ENCODE measurements at regions not wholly inside any gene's neighbourhood (a gene's known extent, or its start where the extent isn't known, plus 50 kb on each side); places are given as distances from the start of the nearest gene placed in this dataset.
A peak's percentile ranks its signal among the peaks of the same experiment; 100 is the strongest.

DNA sequence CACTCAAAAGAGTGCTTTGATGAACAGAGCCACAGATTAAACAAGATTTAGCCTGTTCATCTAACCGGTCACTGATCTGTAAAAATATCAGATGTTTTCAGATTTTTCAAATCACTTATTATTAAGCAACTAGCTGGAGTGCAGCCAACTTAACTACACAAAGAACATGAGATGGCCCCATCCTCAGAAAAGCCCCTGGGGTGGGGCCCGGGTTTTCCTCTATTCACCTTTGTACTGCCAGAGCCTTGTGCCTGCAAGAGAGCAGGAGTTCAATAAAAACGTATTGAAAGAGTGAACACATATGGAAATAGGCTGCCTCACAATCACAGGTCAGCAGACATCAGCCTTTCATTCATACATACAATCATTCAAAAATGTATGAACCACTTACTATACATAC is 516.1 kb downstream of the OMA1 start:
- Histone ChIP-seq H3K4me3 (ENCODE audit: low read depth in 1 of 3, low read length in 3 of 3) (no peak overlapping the region), H3K36me3 (ENCODE audit: control insufficient read depth in 4 of 4, insufficient read depth in 3 of 4, low read depth in 1 of 4, low read length in 3 of 4) (no peaks in the 10 kb centered on the region), H3K9ac (ENCODE audit: low read depth in 1 of 2, low read length in 2 of 2) (no peak overlapping the region), H3K27ac (ENCODE audit: low read depth in 1 of 2, low read length in 2 of 2) (no peak overlapping the region), H3K27me3 (ENCODE audit: control insufficient read depth in 4 of 4, insufficient read depth in 4 of 4, low read length in 3 of 4) (no peaks in the 10 kb centered on the region), H3K4me1 (ENCODE audit: control insufficient read depth in 4 of 4, insufficient read depth in 4 of 4, low read length in 3 of 4) (peaks cover 0 to 25% (median 21%) of the 10 kb centered on the region in 4 donors), H3K9me3 (ENCODE audit: control insufficient read depth in 4 of 4, low read length in 3 of 4) (no peaks in the 10 kb centered on the region)
- no peak for DNase-seq (ENCODE audit: low spot score)
- WGBS: 25% methylated on average over 3 of the region's 3 CpGs
- TF ChIP-seq FOXA1 (IDR thresholded peaks at IDR 0.05) (no peak), FOXA2 (IDR thresholded peaks at IDR 0.05) (no peak), HNF4A (conservative IDR thresholded peaks at IDR 0.05) (peak; percentile 36 to 44), YY1 (IDR thresholded peaks at IDR 0.05) (no peak), RXRA (IDR thresholded peaks at IDR 0.05) (peak in 1 of 2 donors; percentile 6)

DNA sequence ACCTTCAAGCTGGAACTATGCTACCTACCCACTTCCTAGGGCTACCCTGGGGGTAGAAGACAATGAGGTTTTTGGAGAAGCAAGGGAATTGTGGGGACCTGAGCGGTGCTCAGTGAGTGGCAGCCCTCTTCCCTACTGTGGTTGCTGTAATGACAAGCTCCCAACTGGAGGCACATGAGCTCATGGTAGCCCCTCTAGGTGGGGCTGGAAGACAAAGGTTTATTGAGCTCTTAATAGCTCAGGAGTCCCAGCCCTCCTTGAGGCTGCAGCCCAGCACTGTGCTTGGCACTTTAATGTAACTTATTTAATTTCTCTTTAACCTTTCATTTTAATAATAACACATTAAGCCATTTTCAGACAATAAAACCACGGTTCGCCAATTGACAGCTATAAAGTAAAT is 528.9 kb downstream of the OMA1 start:
- TF ChIP-seq, protein P1, sequence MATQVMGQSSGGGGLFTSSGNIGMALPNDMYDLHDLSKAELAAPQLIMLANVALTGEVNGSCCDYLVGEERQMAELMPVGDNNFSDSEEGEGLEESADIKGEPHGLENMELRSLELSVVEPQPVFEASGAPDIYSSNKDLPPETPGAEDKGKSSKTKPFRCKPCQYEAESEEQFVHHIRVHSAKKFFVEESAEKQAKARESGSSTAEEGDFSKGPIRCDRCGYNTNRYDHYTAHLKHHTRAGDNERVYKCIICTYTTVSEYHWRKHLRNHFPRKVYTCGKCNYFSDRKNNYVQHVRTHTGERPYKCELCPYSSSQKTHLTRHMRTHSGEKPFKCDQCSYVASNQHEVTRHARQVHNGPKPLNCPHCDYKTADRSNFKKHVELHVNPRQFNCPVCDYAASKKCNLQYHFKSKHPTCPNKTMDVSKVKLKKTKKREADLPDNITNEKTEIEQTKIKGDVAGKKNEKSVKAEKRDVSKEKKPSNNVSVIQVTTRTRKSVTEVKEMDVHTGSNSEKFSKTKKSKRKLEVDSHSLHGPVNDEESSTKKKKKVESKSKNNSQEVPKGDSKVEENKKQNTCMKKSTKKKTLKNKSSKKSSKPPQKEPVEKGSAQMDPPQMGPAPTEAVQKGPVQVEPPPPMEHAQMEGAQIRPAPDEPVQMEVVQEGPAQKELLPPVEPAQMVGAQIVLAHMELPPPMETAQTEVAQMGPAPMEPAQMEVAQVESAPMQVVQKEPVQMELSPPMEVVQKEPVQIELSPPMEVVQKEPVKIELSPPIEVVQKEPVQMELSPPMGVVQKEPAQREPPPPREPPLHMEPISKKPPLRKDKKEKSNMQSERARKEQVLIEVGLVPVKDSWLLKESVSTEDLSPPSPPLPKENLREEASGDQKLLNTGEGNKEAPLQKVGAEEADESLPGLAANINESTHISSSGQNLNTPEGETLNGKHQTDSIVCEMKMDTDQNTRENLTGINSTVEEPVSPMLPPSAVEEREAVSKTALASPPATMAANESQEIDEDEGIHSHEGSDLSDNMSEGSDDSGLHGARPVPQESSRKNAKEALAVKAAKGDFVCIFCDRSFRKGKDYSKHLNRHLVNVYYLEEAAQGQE (IDR thresholded peaks at IDR 0.05): no peak
- TF ChIP-seq HNF4G (IDR thresholded peaks at IDR 0.05) (no peak), TAF1 (conservative IDR thresholded peaks at IDR 0.05) (no peak), EGR1 (IDR thresholded peaks at IDR 0.05; ENCODE audit: low read depth in 2 of 2) (no peak), GABPA (IDR thresholded peaks at IDR 0.05 in 1 of 2, conservative IDR thresholded peaks at IDR 0.05 in 1 of 2) (no peak), RXRA (IDR thresholded peaks at IDR 0.05) (no peak), FOXA1 (IDR thresholded peaks at IDR 0.05) (no peak), YY1 (IDR thresholded peaks at IDR 0.05) (no peak), NR2F2 (IDR thresholded peaks at IDR 0.05) (no peak), SP1 (IDR thresholded peaks at IDR 0.05) (no peak), RAD21 (IDR thresholded peaks at IDR 0.05) (no peak), HNF4A (conservative IDR thresholded peaks at IDR 0.05) (no peak), JUND (IDR thresholded peaks at IDR 0.05) (no peak)
- TF ChIP-seq, protein P2, sequence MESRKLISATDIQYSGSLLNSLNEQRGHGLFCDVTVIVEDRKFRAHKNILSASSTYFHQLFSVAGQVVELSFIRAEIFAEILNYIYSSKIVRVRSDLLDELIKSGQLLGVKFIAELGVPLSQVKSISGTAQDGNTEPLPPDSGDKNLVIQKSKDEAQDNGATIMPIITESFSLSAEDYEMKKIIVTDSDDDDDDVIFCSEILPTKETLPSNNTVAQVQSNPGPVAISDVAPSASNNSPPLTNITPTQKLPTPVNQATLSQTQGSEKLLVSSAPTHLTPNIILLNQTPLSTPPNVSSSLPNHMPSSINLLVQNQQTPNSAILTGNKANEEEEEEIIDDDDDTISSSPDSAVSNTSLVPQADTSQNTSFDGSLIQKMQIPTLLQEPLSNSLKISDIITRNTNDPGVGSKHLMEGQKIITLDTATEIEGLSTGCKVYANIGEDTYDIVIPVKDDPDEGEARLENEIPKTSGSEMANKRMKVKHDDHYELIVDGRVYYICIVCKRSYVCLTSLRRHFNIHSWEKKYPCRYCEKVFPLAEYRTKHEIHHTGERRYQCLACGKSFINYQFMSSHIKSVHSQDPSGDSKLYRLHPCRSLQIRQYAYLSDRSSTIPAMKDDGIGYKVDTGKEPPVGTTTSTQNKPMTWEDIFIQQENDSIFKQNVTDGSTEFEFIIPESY (IDR thresholded peaks at IDR 0.05): no peak
- TF ChIP-seq, protein P3, sequence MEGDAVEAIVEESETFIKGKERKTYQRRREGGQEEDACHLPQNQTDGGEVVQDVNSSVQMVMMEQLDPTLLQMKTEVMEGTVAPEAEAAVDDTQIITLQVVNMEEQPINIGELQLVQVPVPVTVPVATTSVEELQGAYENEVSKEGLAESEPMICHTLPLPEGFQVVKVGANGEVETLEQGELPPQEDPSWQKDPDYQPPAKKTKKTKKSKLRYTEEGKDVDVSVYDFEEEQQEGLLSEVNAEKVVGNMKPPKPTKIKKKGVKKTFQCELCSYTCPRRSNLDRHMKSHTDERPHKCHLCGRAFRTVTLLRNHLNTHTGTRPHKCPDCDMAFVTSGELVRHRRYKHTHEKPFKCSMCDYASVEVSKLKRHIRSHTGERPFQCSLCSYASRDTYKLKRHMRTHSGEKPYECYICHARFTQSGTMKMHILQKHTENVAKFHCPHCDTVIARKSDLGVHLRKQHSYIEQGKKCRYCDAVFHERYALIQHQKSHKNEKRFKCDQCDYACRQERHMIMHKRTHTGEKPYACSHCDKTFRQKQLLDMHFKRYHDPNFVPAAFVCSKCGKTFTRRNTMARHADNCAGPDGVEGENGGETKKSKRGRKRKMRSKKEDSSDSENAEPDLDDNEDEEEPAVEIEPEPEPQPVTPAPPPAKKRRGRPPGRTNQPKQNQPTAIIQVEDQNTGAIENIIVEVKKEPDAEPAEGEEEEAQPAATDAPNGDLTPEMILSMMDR (IDR thresholded peaks at IDR 0.05; ENCODE audit: low read depth, low read length, missing input control): no peak
- TF ChIP-seq, protein P4, sequence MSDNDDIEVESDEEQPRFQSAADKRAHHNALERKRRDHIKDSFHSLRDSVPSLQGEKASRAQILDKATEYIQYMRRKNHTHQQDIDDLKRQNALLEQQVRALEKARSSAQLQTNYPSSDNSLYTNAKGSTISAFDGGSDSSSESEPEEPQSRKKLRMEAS (IDR thresholded peaks at IDR 0.05): no peak
- H3K4me1 ChIP-seq (ENCODE audit: control insufficient read depth in 4 of 4, insufficient read depth in 4 of 4, low read length in 3 of 4): no peaks in the 10 kb centered on the region
- H3K27me3 ChIP-seq (ENCODE audit: control insufficient read depth in 4 of 4, insufficient read depth in 4 of 4, low read length in 3 of 4): no peaks in the 10 kb centered on the region
- H3K4me3 ChIP-seq (ENCODE audit: low read depth in 1 of 3, low read length in 3 of 3): no peak overlapping the region
- H3K36me3 ChIP-seq (ENCODE audit: control insufficient read depth in 4 of 4, insufficient read depth in 3 of 4, low read depth in 1 of 4, low read length in 3 of 4): no peaks in the 10 kb centered on the region
- WGBS: 97% methylated on average over 3 of the region's 3 CpGs
- H3K27ac ChIP-seq (ENCODE audit: low read depth in 1 of 2, low read length in 2 of 2): no peak overlapping the region
- no peaks in the 10 kb centered on the region for H3K9me3 ChIP-seq (ENCODE audit: control insufficient read depth in 4 of 4, low read length in 3 of 4)
- no peak overlapping the region for H3K9ac ChIP-seq (ENCODE audit: low read depth in 1 of 2, low read length in 2 of 2)
- no peak for DNase-seq (ENCODE audit: low spot score)

Data from liver (tissue), 8 donors.